HepG2 (cell line): ENCODE measurements at regions not wholly inside any gene's neighbourhood (a gene's known extent, or its start where the extent isn't known, plus 50 kb on each side); places are given as distances from the start of the nearest gene placed in this dataset.

Experiments used
- ATAC-seq: fragments of 200-7000 bp; cut with Tn5 transposase; 3 replicates; pipeline ENCODE4 v1.9.1; 2020; ENCODE audit warnings: mild to moderate bottlenecking, moderate library complexity
- BruUV-seq: library from RNA; stranded (reverse); fragments of 400-500 nt; replicated peaks from 2 replicates; lab custom pipeline; 2021; lab: Mats Ljungman, UMichigan
- CTCF ChIA-PET: fragments of 300-600 bp; formaldehyde crosslinking; extraction: SDS; loops from one replicate; lab custom pipeline; 2021; ENCODE audit warnings: low total read pairs, inconsistent platforms, low intra/inter-chr PET ratio; lab: Yijun Ruan, JAX
- POLR2A ChIA-PET: fragments of 350-600 bp; sonication (Branson Sonifier 250); formaldehyde crosslinking; loops from one replicate; lab custom pipeline; 2020; ENCODE audit warnings: antibody characterized with exemption, inconsistent platforms; lab: Yijun Ruan, JAX
- DNase-seq: peaks from one replicate; pipeline ENCODE4 v3.0.0-alpha.2; 2015; ENCODE audit warnings: low spot score
- FAIRE-seq: peaks from 3 replicates; lab custom pipeline; 2011; peaks lifted over from hg19 to GRCh38; lab: Jason Lieb, UNC
- H2AFZ ChIP-seq: one replicate; pipeline ENCODE4 v1.6.1; 2011; ENCODE audit warnings: low read length, inconsistent platforms
- H3K27ac ChIP-seq: fragments of 300-600 bp; 3 replicates; pipeline ENCODE4 v1.8.0; 2011; ENCODE audit warnings: mixed run types, mild to moderate bottlenecking, mixed read lengths, low read length, inconsistent platforms; ENCODE audit not compliant: insufficient read depth; ENCODE audit errors: extremely low read length
- H3K27me3 ChIP-seq, 2 experiments: fragments of 200-600 bp in 1 of 2; 2 replicates in 1 of 2; 3 replicates in 1 of 2; pipeline versions ENCODE4 v1.6.0 to v1.8.0; 2011; ENCODE audit warnings: low read length in 2 of 2, mild to moderate bottlenecking in 2 of 2, moderate library complexity in 2 of 2, inconsistent platforms in 1 of 2; ENCODE audit not compliant: insufficient read depth in 2 of 2, control insufficient read depth in 1 of 2
- H3K36me3 ChIP-seq, 2 experiments: fragments of 200-600 bp in 1 of 2; replicated peaks in 1 of 2; 2 replicates in 1 of 2; 3 replicates in 1 of 2; pipeline versions ENCODE4 v1.5.1 to v1.8.0; 2011; ENCODE audit warnings: low read length in 2 of 2, inconsistent platforms in 1 of 2; ENCODE audit not compliant: insufficient read depth in 2 of 2, control insufficient read depth in 1 of 2
- H3K4me1 ChIP-seq: 2 replicates; pipeline ENCODE4 v1.5.1; 2012; ENCODE audit warnings: low read length, inconsistent platforms; ENCODE audit not compliant: insufficient read depth
- H3K4me2 ChIP-seq: 2 replicates; pipeline ENCODE4 v1.6.0; 2011; ENCODE audit warnings: low read depth, low read length, inconsistent platforms
- H3K4me3 ChIP-seq, 3 experiments: fragments of 200-600 bp in 1 of 3; sonication (generic), shearing (Covaris generic) in 1 of 3; replicated peaks in 1 of 3; 2 replicates each; pipeline ENCODE4 v1.5.1; 2011 to 2016; ENCODE audit warnings: low read length in 3 of 3, inconsistent platforms in 2 of 3, low read depth in 2 of 3, mild to moderate bottlenecking in 2 of 3, control low read depth in 1 of 3, mixed read lengths in 1 of 3; ENCODE audit not compliant: insufficient read depth in 1 of 3
- H3K79me2 ChIP-seq: one replicate; pipeline ENCODE4 v1.6.1; 2011; ENCODE audit warnings: low read length, inconsistent platforms; ENCODE audit not compliant: insufficient read depth
- H3K9ac ChIP-seq: 2 replicates; pipeline ENCODE4 v1.6.0; 2011; ENCODE audit warnings: mild to moderate bottlenecking, low read depth, low read length, inconsistent platforms; ENCODE audit not compliant: insufficient read depth
- H3K9me3 ChIP-seq: 2 replicates; pipeline ENCODE4 v1.5.1; 2012; ENCODE audit warnings: mild to moderate bottlenecking, low read length
- H4K20me1 ChIP-seq: 2 replicates; pipeline ENCODE4 v1.6.0; 2011; ENCODE audit warnings: inconsistent platforms, mild to moderate bottlenecking, low read length, moderate library complexity; ENCODE audit not compliant: insufficient read depth
- ELF1 ChIP-seq: sonication (generic); formaldehyde crosslinking; IDR thresholded peaks from 2 replicates; pipeline ENCODE4 v1.4.0; 2020; ENCODE audit warnings: missing genetic modification reagents
- ELF3 ChIP-seq: IDR thresholded peaks from 2 replicates; pipeline ENCODE4 v1.6.1; 2016; ENCODE audit warnings: missing genetic modification reagents, missing compliant biosample characterization
- HCFC1 ChIP-seq: fragments of 150-350 bp; IDR thresholded peaks from 2 replicates; pipeline ENCODE4 v1.6.1; 2014; ENCODE audit warnings: low read depth, low read length
- RFX3 ChIP-seq: IDR thresholded peaks from 2 replicates; pipeline ENCODE4 v1.6.1; 2016; ENCODE audit warnings: missing biosample characterization, missing genetic modification reagents
- SNRNP70 ChIP-seq: fragments of 200-400 bp; formaldehyde crosslinking; IDR thresholded peaks from 2 replicates; pipeline ENCODE4 v1.6.1; 2017; ENCODE audit warnings: mild to moderate bottlenecking, low read depth, low read length, moderate library complexity
- TEAD2 ChIP-seq: sonication (generic); formaldehyde crosslinking; IDR thresholded peaks from 2 replicates; pipeline ENCODE4 v1.9.0; 2021; ENCODE audit warnings: missing genetic modification reagents
- ZFP36L1 ChIP-seq: sonication (generic); formaldehyde crosslinking; IDR thresholded peaks from 2 replicates; pipeline ENCODE4 v1.8.0; 2022; ENCODE audit warnings: mild to moderate bottlenecking, missing genetic modification reagents, moderate library complexity
- ZNF274 ChIP-seq: sonication (generic); formaldehyde crosslinking; IDR thresholded peaks from 2 replicates; pipeline ENCODE4 v1.5.1; 2020; ENCODE audit warnings: mild to moderate bottlenecking, missing genetic modification reagents
- ZNF317 ChIP-seq: sonication (generic); formaldehyde crosslinking; IDR thresholded peaks from 2 replicates; pipeline ENCODE4 v1.5.0; 2020; ENCODE audit warnings: mild to moderate bottlenecking, missing genetic modification reagents
- ZNF367 ChIP-seq: sonication (generic); formaldehyde crosslinking; IDR thresholded peaks from 2 replicates; pipeline ENCODE4 v1.4.0; 2020; ENCODE audit warnings: missing genetic modification reagents, borderline replicate concordance
- ZNF510 ChIP-seq: sonication (generic); formaldehyde crosslinking; IDR thresholded peaks from 2 replicates; pipeline ENCODE4 v1.4.0; 2020; ENCODE audit warnings: low read depth, mild to moderate bottlenecking, missing genetic modification reagents
- ZNF546 ChIP-seq: sonication (generic); formaldehyde crosslinking; conservative IDR thresholded peaks from 2 replicates; pipeline ENCODE4 v1.8.1; 2023; ENCODE audit warnings: mild to moderate bottlenecking, missing genetic modification reagents
- ZNF776 ChIP-seq: sonication (generic); formaldehyde crosslinking; IDR thresholded peaks from 2 replicates; pipeline ENCODE4 v1.4.0; 2020; ENCODE audit warnings: mild to moderate bottlenecking, missing genetic modification reagents
- whole genome bisulfite sequencing: methylation state at CpG from one replicate; pipeline ENCODE4 v1.1.6; 2017; ENCODE audit warnings: low lambda C conversion rate; 5-methylcytosine and 5-hydroxymethylcytosine counted together
- in situ Hi-C: cut with HindIII; loops from 2 replicates; pipeline ENCODE4 v1.10.0; 2017; ENCODE audit warnings: low pct_unique_long_range_greater_than_20kb; ENCODE audit not compliant: extremely low pct_ligation_motif_present
- intact Hi-C: fragments of 100-400 bp; cut with micrococcal nuclease; formaldehyde crosslinking; loops from one replicate; pipeline ENCODE4 v1.10.0; 2022; ENCODE audit not compliant: unreplicated experiment
- TF ChIP-seq, protein P1 (sequence below): sonication (generic); formaldehyde crosslinking; IDR thresholded peaks from 2 replicates; pipeline ENCODE4 v1.4.0; 2020; ENCODE audit warnings: missing genetic modification reagents, borderline replicate concordance
- TF ChIP-seq, protein P2 (sequence below): IDR thresholded peaks from 2 replicates; pipeline ENCODE4 v1.6.1; 2016

DNA sequence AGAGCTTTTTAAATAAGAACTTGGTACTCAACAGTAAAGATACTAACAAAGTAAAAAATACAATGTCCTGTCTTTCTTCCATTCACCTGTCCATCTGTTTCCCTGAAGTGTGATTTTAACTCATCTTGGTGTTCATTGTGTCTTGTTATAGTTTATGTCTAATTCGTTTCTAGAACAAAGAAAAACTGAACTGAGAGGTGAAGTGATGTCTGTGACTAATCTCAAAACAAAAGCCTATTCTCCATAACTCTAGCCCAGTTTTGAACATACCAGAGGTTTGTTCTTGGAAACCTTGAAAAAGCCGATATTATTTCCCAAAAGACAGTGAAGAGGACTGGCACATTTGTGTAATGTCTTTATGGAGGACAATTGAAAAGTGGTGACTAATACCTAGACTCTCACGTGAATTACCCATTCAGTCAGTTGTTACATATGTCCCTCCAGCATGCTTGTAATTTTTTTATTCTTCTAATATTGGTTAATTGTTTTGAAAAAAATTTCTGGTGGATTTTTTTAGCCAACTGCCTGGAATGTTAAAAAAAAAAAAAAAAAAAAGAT, 725.8 kb downstream of the SATB2 start:
- in situ Hi-C loops (no loop called here), intact Hi-C loops (no loop called here)
- no peaks in the 10 kb centered on the region for H3K9me3 ChIP-seq
- H2AFZ ChIP-seq = no peak overlapping the region
- H3K4me1 ChIP-seq = no peaks in the 10 kb centered on the region
- H3K27me3 ChIP-seq = no peaks in the 10 kb centered on the region
- no peaks in the 10 kb centered on the region for H4K20me1 ChIP-seq
- H3K27ac ChIP-seq = no peak overlapping the region
- POLR2A ChIA-PET = no interaction called here
- FAIRE-seq (no peak), ATAC-seq (no peak), DNase-seq (no peak)
- H3K4me3 ChIP-seq = no peak overlapping the region
- CTCF ChIA-PET = no interaction called here
- TF ChIP-seq ELF1 (CRISPR knock-in tag) = no peak
- TF ChIP-seq ZNF274 (CRISPR knock-in tag) = no peak
- no peak for TF ChIP-seq HCFC1
- TF ChIP-seq, protein P1, sequence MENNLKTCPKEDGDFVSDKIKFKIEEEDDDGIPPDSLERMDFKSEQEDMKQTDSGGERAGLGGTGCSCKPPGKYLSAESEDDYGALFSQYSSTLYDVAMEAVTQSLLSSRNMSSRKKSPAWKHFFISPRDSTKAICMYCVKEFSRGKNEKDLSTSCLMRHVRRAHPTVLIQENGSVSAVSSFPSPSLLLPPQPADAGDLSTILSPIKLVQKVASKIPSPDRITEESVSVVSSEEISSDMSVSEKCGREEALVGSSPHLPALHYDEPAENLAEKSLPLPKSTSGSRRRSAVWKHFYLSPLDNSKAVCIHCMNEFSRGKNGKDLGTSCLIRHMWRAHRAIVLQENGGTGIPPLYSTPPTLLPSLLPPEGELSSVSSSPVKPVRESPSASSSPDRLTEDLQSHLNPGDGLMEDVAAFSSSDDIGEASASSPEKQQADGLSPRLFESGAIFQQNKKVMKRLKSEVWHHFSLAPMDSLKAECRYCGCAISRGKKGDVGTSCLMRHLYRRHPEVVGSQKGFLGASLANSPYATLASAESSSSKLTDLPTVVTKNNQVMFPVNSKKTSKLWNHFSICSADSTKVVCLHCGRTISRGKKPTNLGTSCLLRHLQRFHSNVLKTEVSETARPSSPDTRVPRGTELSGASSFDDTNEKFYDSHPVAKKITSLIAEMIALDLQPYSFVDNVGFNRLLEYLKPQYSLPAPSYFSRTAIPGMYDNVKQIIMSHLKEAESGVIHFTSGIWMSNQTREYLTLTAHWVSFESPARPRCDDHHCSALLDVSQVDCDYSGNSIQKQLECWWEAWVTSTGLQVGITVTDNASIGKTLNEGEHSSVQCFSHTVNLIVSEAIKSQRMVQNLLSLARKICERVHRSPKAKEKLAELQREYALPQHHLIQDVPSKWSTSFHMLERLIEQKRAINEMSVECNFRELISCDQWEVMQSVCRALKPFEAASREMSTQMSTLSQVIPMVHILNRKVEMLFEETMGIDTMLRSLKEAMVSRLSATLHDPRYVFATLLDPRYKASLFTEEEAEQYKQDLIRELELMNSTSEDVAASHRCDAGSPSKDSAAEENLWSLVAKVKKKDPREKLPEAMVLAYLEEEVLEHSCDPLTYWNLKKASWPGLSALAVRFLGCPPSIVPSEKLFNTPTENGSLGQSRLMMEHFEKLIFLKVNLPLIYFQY = no peak
- no peak for TF ChIP-seq ZNF546 (CRISPR knock-in tag)
- TF ChIP-seq ZFP36L1 (CRISPR knock-in tag) = no peak
- no peak for TF ChIP-seq ELF3 (CRISPR knock-in tag)
- TF ChIP-seq RFX3 = no peak
- TF ChIP-seq SNRNP70 = no peak
- no peak for TF ChIP-seq ZNF776 (CRISPR knock-in tag)
- TF ChIP-seq, protein P2, sequence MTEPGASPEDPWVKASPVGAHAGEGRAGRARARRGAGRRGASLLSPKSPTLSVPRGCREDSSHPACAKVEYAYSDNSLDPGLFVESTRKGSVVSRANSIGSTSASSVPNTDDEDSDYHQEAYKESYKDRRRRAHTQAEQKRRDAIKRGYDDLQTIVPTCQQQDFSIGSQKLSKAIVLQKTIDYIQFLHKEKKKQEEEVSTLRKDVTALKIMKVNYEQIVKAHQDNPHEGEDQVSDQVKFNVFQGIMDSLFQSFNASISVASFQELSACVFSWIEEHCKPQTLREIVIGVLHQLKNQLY (CRISPR knock-in tag) = no peak
- TF ChIP-seq ZNF367 (CRISPR knock-in tag) = no peak
- TF ChIP-seq ZNF317 (CRISPR knock-in tag) = no peak
- TF ChIP-seq TEAD2 = no peak
- TF ChIP-seq ZNF510 (CRISPR knock-in tag) = no peak
- H3K79me2 ChIP-seq = no peaks in the 10 kb centered on the region
- H3K4me2 ChIP-seq = no peak overlapping the region
- H3K9ac ChIP-seq = no peak overlapping the region
- no peaks in the 10 kb centered on the region for H3K36me3 ChIP-seq
- 1% methylated on average over 3 of the region's 3 CpGs for WGBS
- no TSS peak for BruUV-seq
